PFSK-1 (cell line): ENCODE measurements at regions not wholly inside any gene's neighbourhood (a gene's known extent, or its start where the extent isn't known, plus 50 kb on each side); places are given as distances from the start of the nearest gene placed in this dataset.

Experiments used
- REST ChIP-seq, 2 experiments: IDR thresholded peaks; 2 replicates each; pipeline versions ENCODE4 v1.6.1 to v1.8.0; 2011 to 2012; ENCODE audit warnings: low read depth in 2 of 2, low read length in 2 of 2, control low read depth in 1 of 2, inconsistent platforms in 1 of 2, mild to moderate bottlenecking in 1 of 2, moderate library complexity in 1 of 2; ENCODE audit not compliant: insufficient read depth in 1 of 2
- TAF1 ChIP-seq: IDR thresholded peaks from 2 replicates; pipeline ENCODE4 v1.6.1; 2012; ENCODE audit warnings: low read length, control low read depth, borderline replicate concordance; ENCODE audit not compliant: insufficient read depth

- TF ChIP-seq REST (IDR thresholded peaks at IDR 0.05; ENCODE audit: insufficient read depth in 1 of 2, low read depth in 2 of 2, low read length in 2 of 2) (no peak), TAF1 (no peak)
Measured at GRCh38 chr9:90285946-90286345, 356.7 kb downstream of the DIRAS2 start.
